ENCODE measurements at regions not wholly inside any gene's neighbourhood (a gene's known extent, or its start where the extent isn't known, plus 50 kb on each side); places are given as distances from the start of the nearest gene placed in this dataset.
"Not testable (repeated sequence)": the region's sequence is repeated elsewhere in the genome, so short reads cannot be mapped to it uniquely, and the experiment has no call there.

- DNase-seq = no peak
Measured at GRCh38 chr4:62627141-62627540, 1427.0 kb downstream of the ADGRL3 start.

GRCh38 chr4:62622089-62622488, 1422.0 kb downstream of the ADGRL3 start:
- DNase-seq = no peak

- no peak for DNase-seq
Measured at GRCh38 chr4:62619971-62620370, 1419.8 kb downstream of the ADGRL3 start.

GRCh38 chr4:62618042-62618441, 1417.9 kb downstream of the ADGRL3 start:
- no peak for DNase-seq

GRCh38 chr4:62601737-62602136, 1401.6 kb downstream of the ADGRL3 start:
- no peak for DNase-seq

- DNase-seq = not testable (repeated sequence)
Measured at GRCh38 chr4:62595265-62595664, 1395.1 kb downstream of the ADGRL3 start.

GRCh38 chr4:62591756-62592155, 1391.6 kb downstream of the ADGRL3 start:
- no peak for DNase-seq

- DNase-seq = no peak
Measured at GRCh38 chr4:62588671-62589070, 1388.5 kb downstream of the ADGRL3 start.

GRCh38 chr4:62571494-62571893, 1371.4 kb downstream of the ADGRL3 start:
- no peak for DNase-seq

GRCh38 chr4:62560858-62561257, 1360.7 kb downstream of the ADGRL3 start:
- DNase-seq = no peak

- DNase-seq = no peak
Measured at GRCh38 chr4:62550121-62550520, 1350.0 kb downstream of the ADGRL3 start.

- no peak for DNase-seq
Measured at GRCh38 chr4:62549601-62550000, 1349.5 kb downstream of the ADGRL3 start.

GRCh38 chr4:62548765-62549164, 1348.6 kb downstream of the ADGRL3 start:
- no peak for DNase-seq

- DNase-seq = no peak
Measured at GRCh38 chr4:62548108-62548524, 1348.0 kb downstream of the ADGRL3 start.

GRCh38 chr4:62544428-62544827, 1344.3 kb downstream of the ADGRL3 start:
- no peak for DNase-seq

GRCh38 chr4:62543002-62543401, 1342.9 kb downstream of the ADGRL3 start:
- no peak for DNase-seq

GRCh38 chr4:62533573-62533972, 1333.4 kb downstream of the ADGRL3 start:
- no peak for DNase-seq

GRCh38 chr4:62531731-62532130, 1331.6 kb downstream of the ADGRL3 start:
- no peak for DNase-seq

- DNase-seq = no peak
Measured at GRCh38 chr4:62531264-62531663, 1331.1 kb downstream of the ADGRL3 start.

GRCh38 chr4:62528874-62529273, 1328.7 kb downstream of the ADGRL3 start:
- DNase-seq = no peak

GRCh38 chr4:62526671-62527070, 1326.5 kb downstream of the ADGRL3 start:
- DNase-seq = no peak

GRCh38 chr4:62523256-62523655, 1323.1 kb downstream of the ADGRL3 start:
- DNase-seq = no peak

GRCh38 chr4:62522273-62522672, 1322.1 kb downstream of the ADGRL3 start:
- DNase-seq = no peak

- no peak for DNase-seq
Measured at GRCh38 chr4:62517716-62518115, 1317.6 kb downstream of the ADGRL3 start.

GRCh38 chr4:62513306-62513705, 1313.2 kb downstream of the ADGRL3 start:
- DNase-seq = no peak

- no peak for DNase-seq
Measured at GRCh38 chr4:62512271-62512670, 1312.1 kb downstream of the ADGRL3 start.
